Parathyroid adenoma (tissue), 2 donors: ENCODE measurements at regions not wholly inside any gene's neighbourhood (a gene's known extent, or its start where the extent isn't known, plus 50 kb on each side); places are given as distances from the start of the nearest gene placed in this dataset.

ENCODE experiments used
- H2AFZ ChIP-seq: fragments of 300-600 bp; sonication (generic); one replicate; pipeline ENCODE4 v1.7.0; 2017; ENCODE audit warnings: antibody characterized with exemption, mild to moderate bottlenecking
- H3K27ac ChIP-seq: fragments of 300-600 bp; sonication (generic); one replicate; pipeline ENCODE4 v1.7.0; 2017
- H3K27me3 ChIP-seq: fragments of 300-600 bp; sonication (generic); one replicate; pipeline ENCODE4 v1.7.0; 2017; ENCODE audit warnings: low read length; ENCODE audit not compliant: control insufficient read depth, insufficient read depth
- H3K36me3 ChIP-seq: fragments of 300-600 bp; sonication (generic); one replicate; pipeline ENCODE4 v1.7.0; 2017; ENCODE audit warnings: low read length; ENCODE audit not compliant: control insufficient read depth, insufficient read depth
- H3K4me1 ChIP-seq: fragments of 300-600 bp; sonication (generic); one replicate; pipeline ENCODE4 v1.7.0; 2017; ENCODE audit warnings: control low read depth
- H3K4me2 ChIP-seq: fragments of 300-600 bp; sonication (generic); one replicate; pipeline ENCODE4 v1.7.0; 2017; ENCODE audit warnings: low read length
- H3K4me3 ChIP-seq: fragments of 300-600 bp; sonication (generic); one replicate; pipeline ENCODE4 v1.7.0; 2017; ENCODE audit warnings: low read depth, low read length
- H3K79me2 ChIP-seq: fragments of 300-600 bp; sonication (generic); one replicate; pipeline ENCODE4 v1.7.0; 2017; ENCODE audit warnings: control low read depth
- H3K9ac ChIP-seq: fragments of 300-600 bp; sonication (generic); one replicate; pipeline ENCODE4 v1.7.0; 2017; ENCODE audit warnings: mild to moderate bottlenecking
- H3K9me3 ChIP-seq: fragments of 300-600 bp; sonication (generic); one replicate; pipeline ENCODE4 v1.7.0; 2017; ENCODE audit warnings: low read length; ENCODE audit not compliant: control insufficient read depth
- CTCF ChIP-seq: fragments of 300-600 bp; sonication (generic); IDR thresholded peaks from one replicate; pipeline ENCODE4 v1.7.0; 2017; ENCODE audit warnings: antibody characterized with exemption, mild to moderate bottlenecking
- donor health status: primary hyperparathyroidism.

DNA sequence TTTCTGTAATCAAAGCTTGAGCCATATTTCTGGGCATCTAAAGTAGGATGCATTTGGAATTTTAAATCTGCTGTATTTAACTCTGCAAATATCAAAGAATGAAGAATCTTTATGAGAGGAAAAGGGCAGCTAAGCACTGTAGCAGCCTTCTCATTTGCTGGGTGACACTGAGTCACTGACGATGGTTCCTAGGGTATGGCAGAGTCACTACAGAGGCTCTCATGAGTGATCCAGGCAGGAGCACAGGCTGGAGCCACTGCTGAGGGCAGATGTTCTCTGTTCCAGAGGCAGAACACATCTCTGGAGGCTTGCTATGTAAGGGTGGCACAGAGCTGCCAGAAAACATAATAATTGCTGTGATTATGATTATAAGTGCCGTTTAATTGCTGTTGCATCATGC lies 340.7 kb upstream of the HTR2A start:
- TF ChIP-seq CTCF, result no peak
- Histone ChIP-seq H3K27ac (no peak overlapping the region), H3K4me3 (no peak overlapping the region), H3K9ac (no peak overlapping the region), H3K4me2 (no peak overlapping the region), H3K79me2 (no peaks in the 10 kb centered on the region), H3K27me3 (no peaks in the 10 kb centered on the region), H2AFZ (no peak overlapping the region), H3K36me3 (no peaks in the 10 kb centered on the region), H3K4me1 (no peaks in the 10 kb centered on the region), H3K9me3 (no peaks in the 10 kb centered on the region)

- Histone ChIP-seq H3K9me3 (no peaks in the 10 kb centered on the region), H3K4me1 (no peaks in the 10 kb centered on the region), H3K27me3 (no peaks in the 10 kb centered on the region), H3K27ac (no peak overlapping the region), H2AFZ (no peak overlapping the region), H3K4me2 (no peak overlapping the region), H3K9ac (no peak overlapping the region), H3K79me2 (no peaks in the 10 kb centered on the region), H3K4me3 (no peak overlapping the region), H3K36me3 (no peaks in the 10 kb centered on the region)
- TF ChIP-seq CTCF, result no peak
Observed at GRCh38 chr13:47233734-47234133, 336.9 kb upstream of the HTR2A start.

GRCh38 chr13:47232516-47232915 lies 335.7 kb upstream of the HTR2A start:
- H3K27me3 ChIP-seq, result no peaks in the 10 kb centered on the region
- no peaks in the 10 kb centered on the region for H3K9me3 ChIP-seq
- no peak overlapping the region for H3K4me2 ChIP-seq
- no peak overlapping the region for H3K9ac ChIP-seq
- H2AFZ ChIP-seq, result no peak overlapping the region
- no peak for TF ChIP-seq CTCF
- no peaks in the 10 kb centered on the region for H3K79me2 ChIP-seq
- H3K36me3 ChIP-seq, result no peaks in the 10 kb centered on the region
- no peaks in the 10 kb centered on the region for H3K4me1 ChIP-seq
- H3K27ac ChIP-seq, result no peak overlapping the region
- H3K4me3 ChIP-seq, result no peak overlapping the region

DNA sequence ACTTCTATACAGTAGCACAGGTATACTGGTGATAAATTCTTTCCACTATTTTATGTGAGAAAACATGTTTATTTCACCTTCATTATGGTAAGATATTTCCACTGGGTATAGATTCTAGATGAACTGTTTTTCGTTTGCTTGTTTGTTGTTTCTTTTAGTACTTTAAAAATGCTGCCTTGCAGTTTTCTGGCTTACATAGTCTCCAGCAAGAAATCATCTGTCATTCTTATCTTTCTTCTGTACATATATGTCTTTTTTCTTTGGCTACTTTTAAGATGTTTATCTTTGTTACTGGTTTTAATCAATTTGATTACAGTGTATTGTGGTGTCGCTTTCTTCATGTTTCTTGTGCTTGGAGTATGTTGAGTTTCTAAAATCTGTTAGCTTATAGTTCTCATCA lies 333.3 kb upstream of the HTR2A start:
- no peak overlapping the region for H2AFZ ChIP-seq
- no peaks in the 10 kb centered on the region for H3K4me1 ChIP-seq
- no peak overlapping the region for H3K4me3 ChIP-seq
- H3K27ac ChIP-seq, result no peak overlapping the region
- H3K9ac ChIP-seq, result no peak overlapping the region
- no peak overlapping the region for H3K4me2 ChIP-seq
- no peaks in the 10 kb centered on the region for H3K36me3 ChIP-seq
- no peaks in the 10 kb centered on the region for H3K9me3 ChIP-seq
- H3K79me2 ChIP-seq, result no peaks in the 10 kb centered on the region
- no peak for TF ChIP-seq CTCF
- H3K27me3 ChIP-seq, result no peaks in the 10 kb centered on the region

DNA sequence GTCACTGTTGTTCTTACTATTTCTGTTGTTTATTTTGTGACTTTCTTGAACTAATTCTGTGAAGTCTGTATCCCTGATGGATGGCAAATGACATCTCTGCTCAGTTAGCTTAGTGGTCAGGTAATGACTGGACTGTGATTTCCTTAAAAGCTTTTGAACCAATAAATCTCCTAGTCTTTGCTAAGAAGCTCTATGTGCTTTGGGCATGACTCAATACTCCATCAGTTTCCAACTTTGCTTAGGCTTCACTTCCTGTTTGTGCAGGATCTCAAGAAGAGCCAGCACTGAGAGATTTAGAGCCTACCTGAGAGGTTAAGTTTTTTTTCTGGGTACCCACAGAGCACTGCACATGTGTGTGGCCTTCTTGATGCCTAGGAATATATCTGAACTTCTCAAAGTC lies 329.7 kb upstream of the HTR2A start:
- no peaks in the 10 kb centered on the region for H3K4me1 ChIP-seq
- no peaks in the 10 kb centered on the region for H3K9me3 ChIP-seq
- no peak overlapping the region for H3K27ac ChIP-seq
- TF ChIP-seq CTCF, result no peak
- no peak overlapping the region for H2AFZ ChIP-seq
- no peak overlapping the region for H3K4me2 ChIP-seq
- no peaks in the 10 kb centered on the region for H3K27me3 ChIP-seq
- no peak overlapping the region for H3K4me3 ChIP-seq
- H3K36me3 ChIP-seq, result no peaks in the 10 kb centered on the region
- H3K9ac ChIP-seq, result no peak overlapping the region
- H3K79me2 ChIP-seq, result no peaks in the 10 kb centered on the region
